ENCODE measurements at regions not wholly inside any gene's neighbourhood (a gene's known extent, or its start where the extent isn't known, plus 50 kb on each side); places are given as distances from the start of the nearest gene placed in this dataset.

DNA sequence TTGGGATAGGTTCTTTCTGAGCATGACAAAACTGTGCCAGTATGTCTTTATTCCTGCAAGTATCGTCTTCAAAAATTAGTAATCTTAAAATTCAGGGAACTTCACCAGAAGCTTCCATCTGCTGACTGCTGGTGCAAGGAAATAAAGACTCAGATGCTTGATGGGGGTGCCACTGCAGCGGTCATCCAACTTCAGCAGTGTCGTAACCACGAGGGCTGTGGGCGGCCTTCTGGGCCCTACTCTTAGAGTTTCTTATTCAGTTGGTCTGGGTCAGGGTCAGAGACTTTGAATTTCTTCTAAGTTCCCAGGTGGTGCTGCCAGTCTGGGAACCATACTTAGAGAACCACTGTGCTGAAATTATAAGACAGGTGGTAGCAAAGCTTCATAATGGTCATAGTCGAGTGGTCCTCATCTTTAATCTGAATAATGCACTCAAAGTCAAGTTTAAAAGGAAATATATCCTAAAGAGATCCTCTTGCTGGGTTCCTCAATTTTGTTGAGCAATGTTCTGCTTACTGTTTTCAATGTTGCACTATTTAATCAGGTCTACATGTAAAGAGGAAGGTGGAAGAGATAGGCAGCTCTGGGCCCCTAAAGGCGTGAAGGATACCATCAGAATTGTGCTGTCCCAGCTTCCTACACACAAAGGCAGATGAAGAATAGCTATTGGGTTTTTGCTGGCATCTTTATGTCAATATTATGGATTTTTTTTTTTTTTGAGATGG is 165.4 kb upstream of the GMDS start:
- Histone ChIP-seq H3K9ac (ENCODE audit: low read length) (no peak overlapping the region), H3K4me1 (ENCODE audit: insufficient read depth, low read length) (peaks cover 4% of the 10 kb centered on the region; the same call in 1 of the 2 replicates), H3K9me3 (ENCODE audit: low read length) (no peaks in the 10 kb centered on the region), H4K20me1 (ENCODE audit: low read length) (no peaks in the 10 kb centered on the region), H3K4me3 (ENCODE audit: low read length) (no peak overlapping the region), H3K9me2 (replicated peaks; ENCODE audit: low read length) (no peaks in the 10 kb centered on the region), H3K27ac (ENCODE audit: low read length) (no peak overlapping the region), H3K4me2 (ENCODE audit: low read length) (no peak overlapping the region), H3F3A (ENCODE audit: low read length, unreplicated experiment) (no peaks in the 10 kb centered on the region), H3K79me2 (ENCODE audit: low read length) (no peaks in the 10 kb centered on the region), H2AFZ (ENCODE audit: low read length) (no peak overlapping the region), H3K27me3 (ENCODE audit: low read length) (no peaks in the 10 kb centered on the region), H3K36me3 (ENCODE audit: low read depth, low read length) (no peaks in the 10 kb centered on the region)
- intact Hi-C loops (cut with micrococcal nuclease) = no loop called here
- BruUV-seq (replicated peaks) = no TSS peak
- DNase-seq (no peak), ATAC-seq (no peak)
- ChIA-PET CTCF (no interaction called here), POLR2A (ENCODE audit: unreplicated experiment) (no interaction called here)
- TF ChIP-seq, protein P1, sequence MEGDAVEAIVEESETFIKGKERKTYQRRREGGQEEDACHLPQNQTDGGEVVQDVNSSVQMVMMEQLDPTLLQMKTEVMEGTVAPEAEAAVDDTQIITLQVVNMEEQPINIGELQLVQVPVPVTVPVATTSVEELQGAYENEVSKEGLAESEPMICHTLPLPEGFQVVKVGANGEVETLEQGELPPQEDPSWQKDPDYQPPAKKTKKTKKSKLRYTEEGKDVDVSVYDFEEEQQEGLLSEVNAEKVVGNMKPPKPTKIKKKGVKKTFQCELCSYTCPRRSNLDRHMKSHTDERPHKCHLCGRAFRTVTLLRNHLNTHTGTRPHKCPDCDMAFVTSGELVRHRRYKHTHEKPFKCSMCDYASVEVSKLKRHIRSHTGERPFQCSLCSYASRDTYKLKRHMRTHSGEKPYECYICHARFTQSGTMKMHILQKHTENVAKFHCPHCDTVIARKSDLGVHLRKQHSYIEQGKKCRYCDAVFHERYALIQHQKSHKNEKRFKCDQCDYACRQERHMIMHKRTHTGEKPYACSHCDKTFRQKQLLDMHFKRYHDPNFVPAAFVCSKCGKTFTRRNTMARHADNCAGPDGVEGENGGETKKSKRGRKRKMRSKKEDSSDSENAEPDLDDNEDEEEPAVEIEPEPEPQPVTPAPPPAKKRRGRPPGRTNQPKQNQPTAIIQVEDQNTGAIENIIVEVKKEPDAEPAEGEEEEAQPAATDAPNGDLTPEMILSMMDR (conservative IDR thresholded peaks at IDR 0.05; ENCODE audit: low read depth, low read length) = no peak
- TF ChIP-seq EZH2 (IDR thresholded peaks at IDR 0.05; ENCODE audit: low read length, unreplicated experiment) (no peak), EZH2phosphoT487 (IDR thresholded peaks at IDR 0.05; ENCODE audit: borderline replicate concordance, low read length) (no peak)

DNA sequence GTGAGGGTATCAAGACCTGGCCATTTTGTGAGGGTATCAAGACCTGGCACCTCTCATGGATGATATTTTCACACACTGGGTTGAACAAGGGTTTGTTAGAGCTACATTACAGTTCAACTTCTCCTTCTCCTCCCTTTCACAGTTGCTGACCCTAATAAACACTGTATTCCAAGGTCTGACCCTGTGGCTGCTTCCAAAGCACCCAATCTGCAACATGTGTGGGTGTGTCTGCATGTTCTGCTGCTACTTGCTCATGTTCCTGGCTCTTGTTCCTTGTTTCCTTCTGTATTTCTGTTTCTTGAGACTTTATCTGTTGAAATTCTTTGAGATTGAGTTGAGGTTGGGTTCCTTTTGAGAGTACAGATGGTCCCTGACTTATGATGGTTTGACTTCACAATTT is 162.1 kb upstream of the GMDS start:
- H3K9ac ChIP-seq (ENCODE audit: low read length) = no peak overlapping the region
- H2AFZ ChIP-seq (ENCODE audit: low read length) = no peak overlapping the region
- no peak for ATAC-seq
- no peaks in the 10 kb centered on the region for H4K20me1 ChIP-seq (ENCODE audit: low read length)
- no peak overlapping the region for H3K4me3 ChIP-seq (ENCODE audit: low read length)
- no peaks in the 10 kb centered on the region for H3K36me3 ChIP-seq (ENCODE audit: low read depth, low read length)
- TF ChIP-seq EZH2phosphoT487 (IDR thresholded peaks at IDR 0.05; ENCODE audit: borderline replicate concordance, low read length) (no peak), EZH2 (IDR thresholded peaks at IDR 0.05; ENCODE audit: low read length, unreplicated experiment) (no peak)
- TF ChIP-seq, protein P1 (conservative IDR thresholded peaks at IDR 0.05; ENCODE audit: low read depth, low read length) = no peak
- no peak overlapping the region for H3K4me2 ChIP-seq (ENCODE audit: low read length)
- no peak for DNase-seq
- H3K79me2 ChIP-seq (ENCODE audit: low read length) = no peaks in the 10 kb centered on the region
- ChIA-PET CTCF (no interaction called here), POLR2A (ENCODE audit: unreplicated experiment) (no interaction called here)
- H3K27ac ChIP-seq (ENCODE audit: low read length) = no peak overlapping the region
- H3K9me3 ChIP-seq (ENCODE audit: low read length) = no peaks in the 10 kb centered on the region
- BruUV-seq (replicated peaks) = no TSS peak
- H3F3A ChIP-seq (ENCODE audit: low read length, unreplicated experiment) = no peaks in the 10 kb centered on the region
- no peaks in the 10 kb centered on the region for H3K9me2 ChIP-seq (replicated peaks; ENCODE audit: low read length)
- no peaks in the 10 kb centered on the region for H3K27me3 ChIP-seq (ENCODE audit: low read length)
- intact Hi-C loops (cut with micrococcal nuclease) = no loop called here
- peaks cover 2% of the 10 kb centered on the region; the same call in 1 of the 2 replicates for H3K4me1 ChIP-seq (ENCODE audit: insufficient read depth, low read length)

DNA sequence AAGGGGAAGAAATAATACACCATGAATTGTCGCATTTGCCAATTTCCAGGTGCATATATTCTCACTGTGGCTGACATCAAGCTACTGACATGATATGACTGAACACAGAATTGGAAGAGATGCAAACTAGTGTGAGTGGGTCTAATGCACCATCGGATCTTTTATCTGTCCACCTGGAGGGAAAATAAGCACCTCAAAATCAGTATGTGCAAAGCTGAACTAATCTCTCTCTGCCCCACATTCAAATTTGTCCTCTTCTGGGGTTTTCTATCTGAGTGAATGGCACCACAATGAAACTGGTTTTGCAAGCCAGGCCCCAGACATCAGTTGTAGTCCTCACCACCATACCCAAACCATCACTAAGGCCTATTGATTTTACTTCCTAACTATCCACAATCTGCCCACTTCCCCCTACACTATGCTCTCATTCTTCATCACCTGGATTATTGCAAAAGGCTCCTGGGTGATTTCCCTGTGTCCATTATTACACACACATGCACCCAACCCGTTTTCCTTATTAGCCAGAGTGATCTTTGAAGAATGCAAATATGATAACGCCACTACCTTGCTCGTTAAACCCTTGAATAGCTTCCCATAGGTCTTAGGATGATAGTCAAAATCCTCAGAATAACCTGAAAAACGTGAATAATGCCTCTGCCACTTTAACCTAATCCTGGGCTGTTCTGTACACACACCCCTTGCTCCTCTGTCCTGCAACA is 159.0 kb upstream of the GMDS start:
- Histone ChIP-seq H3K9me3 (ENCODE audit: low read length) (no peaks in the 10 kb centered on the region), H2AFZ (ENCODE audit: low read length) (no peak overlapping the region), H3K9ac (ENCODE audit: low read length) (no peak overlapping the region), H3K79me2 (ENCODE audit: low read length) (no peaks in the 10 kb centered on the region), H3F3A (ENCODE audit: low read length, unreplicated experiment) (no peaks in the 10 kb centered on the region), H3K9me2 (replicated peaks; ENCODE audit: low read length) (no peaks in the 10 kb centered on the region), H3K36me3 (ENCODE audit: low read depth, low read length) (no peaks in the 10 kb centered on the region), H3K4me1 (ENCODE audit: insufficient read depth, low read length) (no peaks in the 10 kb centered on the region), H3K4me2 (ENCODE audit: low read length) (no peak overlapping the region), H3K27me3 (ENCODE audit: low read length) (no peaks in the 10 kb centered on the region), H4K20me1 (ENCODE audit: low read length) (no peaks in the 10 kb centered on the region), H3K4me3 (ENCODE audit: low read length) (no peak overlapping the region), H3K27ac (ENCODE audit: low read length) (no peak overlapping the region)
- ATAC-seq = no peak
- POLR2A ChIA-PET (ENCODE audit: unreplicated experiment) = no interaction called here
- CTCF ChIA-PET = no interaction called here
- BruUV-seq (replicated peaks) = no TSS peak
- TF ChIP-seq EZH2 (IDR thresholded peaks at IDR 0.05; ENCODE audit: low read length, unreplicated experiment) = no peak
- TF ChIP-seq EZH2phosphoT487 (IDR thresholded peaks at IDR 0.05; ENCODE audit: borderline replicate concordance, low read length) = no peak
- TF ChIP-seq, protein P1 (conservative IDR thresholded peaks at IDR 0.05; ENCODE audit: low read depth, low read length) = no peak
- no peak for DNase-seq
- intact Hi-C loops (cut with micrococcal nuclease) = no loop called here

All from PC-3 (cell line).